ENCODE measurements at regions not wholly inside any gene's neighbourhood (a gene's known extent, or its start where the extent isn't known, plus 50 kb on each side); places are given as distances from the start of the nearest gene placed in this dataset.

- POLR2A ChIA-PET = no interaction called here
- Histone ChIP-seq H3K4me3 (no peak overlapping the region), H3K4me1 (ENCODE audit: control insufficient read depth, insufficient read depth, low read length) (no peaks in the 10 kb centered on the region), H3K9me3 (replicated peaks; ENCODE audit: control insufficient read depth, insufficient read depth, low read length) (no peaks in the 10 kb centered on the region), H3K4me2 (ENCODE audit: control insufficient read depth, insufficient read depth) (no peak overlapping the region), H2AFZ (ENCODE audit: control insufficient read depth, low read depth, low read length) (no peak overlapping the region), H3K36me3 (ENCODE audit: control insufficient read depth in 2 of 2, insufficient read depth in 2 of 2, low read length in 1 of 2) (no peaks in the 10 kb centered on the region), H3K27ac (ENCODE audit: control insufficient read depth, insufficient read depth) (no peak overlapping the region), H3K79me2 (ENCODE audit: control insufficient read depth, insufficient read depth, low read length) (no peaks in the 10 kb centered on the region), H4K20me1 (ENCODE audit: control insufficient read depth, insufficient read depth) (no peaks in the 10 kb centered on the region), H3K9ac (ENCODE audit: control insufficient read depth, insufficient read depth, low read length) (no peak overlapping the region), H3K27me3 (replicated peaks in 1 of 2; ENCODE audit: control insufficient read depth in 2 of 2, insufficient read depth in 2 of 2, low read length in 1 of 2) (no peaks in the 10 kb centered on the region; a peak in 1 of 4 replicates)
- no peak for FAIRE-seq
- no TSS peak for BruUV-seq (replicated peaks)
- no peak for ATAC-seq
- SMC1A ChIA-PET (ENCODE audit: uncharacterized antibody, unreplicated experiment) = no interaction called here
- DNase-seq (ENCODE audit: low read depth, low spot score) = no peak
- intact Hi-C loops (cut with micrococcal nuclease; ENCODE audit: unreplicated experiment) (no loop called here), in situ Hi-C loops (cut with MboI) (no loop called here)
- RAD21 ChIA-PET (ENCODE audit: unreplicated experiment) = no interaction called here
- WGBS (ENCODE audit: insufficient coverage, insufficient replicate concordance, low lambda C conversion rate, missing lambda C conversion rate) = 50% methylated on average over 1 of the region's 1 CpG
- CTCF ChIA-PET = interaction anchor here (1.3 to 1.4 kb wide), 2 partner anchors 9 to 26 kb away, joined by 3 read pairs; no protein-coding TSS in a partner anchor
- TF ChIP-seq SIX5 (IDR thresholded peaks at IDR 0.05; ENCODE audit: low read depth, low read length, severe bottlenecking) (no peak), SUZ12 (IDR thresholded peaks at IDR 0.05; ENCODE audit: unreplicated experiment) (no peak), BCL3 (IDR thresholded peaks at IDR 0.05; ENCODE audit: borderline replicate concordance, insufficient read depth, low read depth, low read length, poor library complexity, severe bottlenecking) (no peak), CEBPB (IDR thresholded peaks at IDR 0.05; ENCODE audit: borderline replicate concordance in 1 of 2, low read depth in 2 of 2, low read length in 2 of 2) (no peak), BMI1 (IDR thresholded peaks at IDR 0.05; ENCODE audit: borderline replicate concordance) (no peak), MEF2B (IDR thresholded peaks at IDR 0.05; ENCODE audit: partially characterized antibody, poor library complexity, severe bottlenecking) (no peak), JUNB (IDR thresholded peaks at IDR 0.05) (no peak), RFX5 (IDR thresholded peaks at IDR 0.05; ENCODE audit: low read depth, low read length) (no peak), TCF7 (IDR thresholded peaks at IDR 0.05; ENCODE audit: borderline replicate concordance) (no peak), CREB1 (IDR thresholded peaks at IDR 0.05; ENCODE audit: low read depth) (no peak), RB1 (IDR thresholded peaks at IDR 0.05; ENCODE audit: borderline replicate concordance) (no peak), SMC3 (IDR thresholded peaks at IDR 0.05; ENCODE audit: borderline replicate concordance, low read length) (no peak), ATF2 (IDR thresholded peaks at IDR 0.05; ENCODE audit: low read length) (no peak), ZZZ3 (IDR thresholded peaks at IDR 0.05; ENCODE audit: control insufficient read depth, insufficient read length, low read depth) (no peak)
- TF ChIP-seq, protein P1, sequence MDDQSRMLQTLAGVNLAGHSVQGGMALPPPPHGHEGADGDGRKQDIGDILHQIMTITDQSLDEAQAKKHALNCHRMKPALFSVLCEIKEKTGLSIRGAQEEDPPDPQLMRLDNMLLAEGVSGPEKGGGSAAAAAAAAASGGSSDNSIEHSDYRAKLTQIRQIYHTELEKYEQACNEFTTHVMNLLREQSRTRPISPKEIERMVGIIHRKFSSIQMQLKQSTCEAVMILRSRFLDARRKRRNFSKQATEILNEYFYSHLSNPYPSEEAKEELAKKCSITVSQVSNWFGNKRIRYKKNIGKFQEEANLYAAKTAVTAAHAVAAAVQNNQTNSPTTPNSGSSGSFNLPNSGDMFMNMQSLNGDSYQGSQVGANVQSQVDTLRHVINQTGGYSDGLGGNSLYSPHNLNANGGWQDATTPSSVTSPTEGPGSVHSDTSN (IDR thresholded peaks at IDR 0.05; ENCODE audit: insufficient replicate concordance, low read depth, low read length) = no peak
- TF ChIP-seq, protein P2, sequence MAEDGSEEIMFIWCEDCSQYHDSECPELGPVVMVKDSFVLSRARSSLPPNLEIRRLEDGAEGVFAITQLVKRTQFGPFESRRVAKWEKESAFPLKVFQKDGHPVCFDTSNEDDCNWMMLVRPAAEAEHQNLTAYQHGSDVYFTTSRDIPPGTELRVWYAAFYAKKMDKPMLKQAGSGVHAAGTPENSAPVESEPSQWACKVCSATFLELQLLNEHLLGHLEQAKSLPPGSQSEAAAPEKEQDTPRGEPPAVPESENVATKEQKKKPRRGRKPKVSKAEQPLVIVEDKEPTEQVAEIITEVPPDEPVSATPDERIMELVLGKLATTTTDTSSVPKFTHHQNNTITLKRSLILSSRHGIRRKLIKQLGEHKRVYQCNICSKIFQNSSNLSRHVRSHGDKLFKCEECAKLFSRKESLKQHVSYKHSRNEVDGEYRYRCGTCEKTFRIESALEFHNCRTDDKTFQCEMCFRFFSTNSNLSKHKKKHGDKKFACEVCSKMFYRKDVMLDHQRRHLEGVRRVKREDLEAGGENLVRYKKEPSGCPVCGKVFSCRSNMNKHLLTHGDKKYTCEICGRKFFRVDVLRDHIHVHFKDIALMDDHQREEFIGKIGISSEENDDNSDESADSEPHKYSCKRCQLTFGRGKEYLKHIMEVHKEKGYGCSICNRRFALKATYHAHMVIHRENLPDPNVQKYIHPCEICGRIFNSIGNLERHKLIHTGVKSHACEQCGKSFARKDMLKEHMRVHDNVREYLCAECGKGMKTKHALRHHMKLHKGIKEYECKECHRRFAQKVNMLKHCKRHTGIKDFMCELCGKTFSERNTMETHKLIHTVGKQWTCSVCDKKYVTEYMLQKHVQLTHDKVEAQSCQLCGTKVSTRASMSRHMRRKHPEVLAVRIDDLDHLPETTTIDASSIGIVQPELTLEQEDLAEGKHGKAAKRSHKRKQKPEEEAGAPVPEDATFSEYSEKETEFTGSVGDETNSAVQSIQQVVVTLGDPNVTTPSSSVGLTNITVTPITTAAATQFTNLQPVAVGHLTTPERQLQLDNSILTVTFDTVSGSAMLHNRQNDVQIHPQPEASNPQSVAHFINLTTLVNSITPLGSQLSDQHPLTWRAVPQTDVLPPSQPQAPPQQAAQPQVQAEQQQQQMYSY (CRISPR knock-in tag; IDR thresholded peaks at IDR 0.05) = no peak
- TF ChIP-seq, protein P3, sequence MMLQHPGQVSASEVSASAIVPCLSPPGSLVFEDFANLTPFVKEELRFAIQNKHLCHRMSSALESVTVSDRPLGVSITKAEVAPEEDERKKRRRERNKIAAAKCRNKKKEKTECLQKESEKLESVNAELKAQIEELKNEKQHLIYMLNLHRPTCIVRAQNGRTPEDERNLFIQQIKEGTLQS (IDR thresholded peaks at IDR 0.05; ENCODE audit: borderline replicate concordance, extremely low read depth, low read depth, low read length) = no peak
These were observed 254.7 kb upstream of the FANCL start for GRCh38 chr2:58495806-58496205.

Data from GM12878 (cell line).